Karpas-422 (cell line): ENCODE measurements at regions not wholly inside any gene's neighbourhood (a gene's known extent, or its start where the extent isn't known, plus 50 kb on each side); places are given as distances from the start of the nearest gene placed in this dataset.

Experiments used
- DNase-seq: peaks from one replicate; pipeline ENCODE4 v3.0.0-alpha.2; 2015
- H2AFZ ChIP-seq: fragments of 200-600 bp; sonication (generic); 2 replicates; pipeline ENCODE4 v1.6.1; 2014; ENCODE audit warnings: antibody characterized with exemption, low read length, mixed read lengths
- H3K27ac ChIP-seq: fragments of 200-600 bp; sonication (generic); 2 replicates; pipeline ENCODE4 v1.5.1; 2014; ENCODE audit warnings: mild to moderate bottlenecking, low read length, moderate library complexity
- H3K27me3 ChIP-seq: fragments of 200-600 bp; sonication (generic); 2 replicates; pipeline ENCODE4 v1.6.1; 2014; ENCODE audit warnings: low read length, mixed read lengths
- H3K36me3 ChIP-seq: fragments of 200-600 bp; sonication (generic); 2 replicates; pipeline ENCODE4 v1.6.1; 2014; ENCODE audit warnings: low read length, mixed read lengths; ENCODE audit not compliant: insufficient read depth
- H3K4me1 ChIP-seq: fragments of 200-600 bp; sonication (generic); 2 replicates; pipeline ENCODE4 v1.6.1; 2014; ENCODE audit warnings: mild to moderate bottlenecking, low read length, mixed read lengths
- H3K4me2 ChIP-seq: fragments of 200-600 bp; sonication (generic); 2 replicates; pipeline ENCODE4 v1.6.1; 2014; ENCODE audit warnings: low read length, low read depth, mild to moderate bottlenecking; ENCODE audit not compliant: poor library complexity, severe bottlenecking
- H3K4me3 ChIP-seq: fragments of 200-600 bp; sonication (generic); 2 replicates; pipeline ENCODE4 v1.5.1; 2014; ENCODE audit warnings: mild to moderate bottlenecking, antibody characterized with exemption, low read length, mixed read lengths
- H3K79me2 ChIP-seq: fragments of 200-600 bp; sonication (generic); 2 replicates; pipeline ENCODE4 v1.6.1; 2014; ENCODE audit warnings: mild to moderate bottlenecking, low read length, mixed read lengths
- H3K9ac ChIP-seq: fragments of 200-600 bp; sonication (generic); 2 replicates; pipeline ENCODE4 v1.6.0; 2014; ENCODE audit warnings: low read length
- H3K9me2 ChIP-seq: fragments of 200-600 bp; sonication (generic), shearing (Covaris generic); replicated peaks from 2 replicates; pipeline ENCODE4 v1.6.0; 2014; ENCODE audit warnings: mild to moderate bottlenecking, low read length, moderate library complexity; ENCODE audit not compliant: insufficient read depth
- H3K9me3 ChIP-seq: fragments of 300-700, 200-600 bp; sonication (generic); 2 replicates; pipeline ENCODE4 v1.6.1; 2014; ENCODE audit warnings: low read length, mixed read lengths
- H4K20me1 ChIP-seq: fragments of 200-600 bp; sonication (generic); 2 replicates; pipeline ENCODE4 v1.6.1; 2014; ENCODE audit warnings: mild to moderate bottlenecking, antibody characterized with exemption, low read length, low read depth; ENCODE audit not compliant: insufficient read depth

GRCh38 chr5:106417163-106417562, 1253.6 kb downstream of the EFNA5 start:
- H3K4me1 ChIP-seq = no peaks in the 10 kb centered on the region
- H2AFZ ChIP-seq = no peak overlapping the region
- peaks cover 31% of the 10 kb centered on the region for H3K9me3 ChIP-seq
- no peaks in the 10 kb centered on the region for H3K79me2 ChIP-seq
- DNase-seq = no peak
- no peak overlapping the region for H3K27ac ChIP-seq
- no peaks in the 10 kb centered on the region for H3K9me2 ChIP-seq
- H3K4me2 ChIP-seq = no peak overlapping the region
- H4K20me1 ChIP-seq = no peaks in the 10 kb centered on the region
- H3K27me3 ChIP-seq = no peaks in the 10 kb centered on the region
- H3K36me3 ChIP-seq = no peaks in the 10 kb centered on the region
- no peak overlapping the region for H3K9ac ChIP-seq
- no peak overlapping the region for H3K4me3 ChIP-seq

GRCh38 chr5:106415541-106415940, 1255.2 kb downstream of the EFNA5 start:
- Histone ChIP-seq H3K27ac (no peak overlapping the region), H2AFZ (no peak overlapping the region), H3K9me3 (peaks cover 26% of the 10 kb centered on the region), H3K4me3 (no peak overlapping the region), H3K9me2 (no peaks in the 10 kb centered on the region), H4K20me1 (no peaks in the 10 kb centered on the region), H3K27me3 (no peaks in the 10 kb centered on the region), H3K4me1 (no peaks in the 10 kb centered on the region), H3K9ac (no peak overlapping the region), H3K4me2 (no peak overlapping the region), H3K79me2 (no peaks in the 10 kb centered on the region), H3K36me3 (no peaks in the 10 kb centered on the region)
- no peak for DNase-seq

- no peaks in the 10 kb centered on the region for H3K36me3 ChIP-seq
- H3K27me3 ChIP-seq = no peaks in the 10 kb centered on the region
- peaks cover 23% of the 10 kb centered on the region for H3K9me3 ChIP-seq
- no peak overlapping the region for H2AFZ ChIP-seq
- no peaks in the 10 kb centered on the region for H3K79me2 ChIP-seq
- no peak overlapping the region for H3K4me3 ChIP-seq
- H3K4me1 ChIP-seq = no peaks in the 10 kb centered on the region
- no peak overlapping the region for H3K4me2 ChIP-seq
- H3K27ac ChIP-seq = no peak overlapping the region
- no peaks in the 10 kb centered on the region for H4K20me1 ChIP-seq
- H3K9me2 ChIP-seq = no peaks in the 10 kb centered on the region
- no peak overlapping the region for H3K9ac ChIP-seq
- DNase-seq = no peak
Measured at GRCh38 chr5:106414342-106414741, 1256.4 kb downstream of the EFNA5 start.

GRCh38 chr5:106412606-106413005, 1258.1 kb downstream of the EFNA5 start:
- Histone ChIP-seq H3K4me2 (no peak overlapping the region), H3K36me3 (no peaks in the 10 kb centered on the region), H3K9ac (no peak overlapping the region), H4K20me1 (no peaks in the 10 kb centered on the region), H3K4me3 (no peak overlapping the region), H3K27ac (no peak overlapping the region), H2AFZ (no peak overlapping the region), H3K4me1 (no peaks in the 10 kb centered on the region), H3K9me2 (no peaks in the 10 kb centered on the region), H3K27me3 (no peaks in the 10 kb centered on the region), H3K9me3 (peaks cover 15% of the 10 kb centered on the region), H3K79me2 (no peaks in the 10 kb centered on the region)
- DNase-seq = no peak

GRCh38 chr5:106408570-106408969, 1262.2 kb downstream of the EFNA5 start:
- no peak for DNase-seq
- no peaks in the 10 kb centered on the region for H3K27me3 ChIP-seq
- H2AFZ ChIP-seq = no peak overlapping the region
- no peaks in the 10 kb centered on the region for H3K36me3 ChIP-seq
- no peaks in the 10 kb centered on the region for H4K20me1 ChIP-seq
- no peak overlapping the region for H3K4me2 ChIP-seq
- no peaks in the 10 kb centered on the region for H3K79me2 ChIP-seq
- H3K27ac ChIP-seq = no peak overlapping the region
- no peak overlapping the region for H3K4me3 ChIP-seq
- H3K9ac ChIP-seq = no peak overlapping the region
- no peaks in the 10 kb centered on the region for H3K4me1 ChIP-seq
- H3K9me2 ChIP-seq = no peaks in the 10 kb centered on the region
- peaks cover 34% of the 10 kb centered on the region for H3K9me3 ChIP-seq

GRCh38 chr5:106408141-106408540, 1262.6 kb downstream of the EFNA5 start:
- Histone ChIP-seq H3K36me3 (no peaks in the 10 kb centered on the region), H4K20me1 (no peaks in the 10 kb centered on the region)
- DNase-seq = no peak

GRCh38 chr5:106401561-106401960, 1269.2 kb downstream of the EFNA5 start:
- no peak overlapping the region for H3K27ac ChIP-seq
- H3K27me3 ChIP-seq = no peaks in the 10 kb centered on the region
- no peaks in the 10 kb centered on the region for H3K9me2 ChIP-seq
- no peaks in the 10 kb centered on the region for H3K36me3 ChIP-seq
- H3K4me2 ChIP-seq = no peak overlapping the region
- peaks cover 35% of the 10 kb centered on the region for H3K9me3 ChIP-seq
- no peaks in the 10 kb centered on the region for H4K20me1 ChIP-seq
- H3K4me3 ChIP-seq = no peak overlapping the region
- H2AFZ ChIP-seq = no peak overlapping the region
- no peaks in the 10 kb centered on the region for H3K79me2 ChIP-seq
- H3K9ac ChIP-seq = no peak overlapping the region
- DNase-seq = no peak
- no peaks in the 10 kb centered on the region for H3K4me1 ChIP-seq

More at GRCh38 chr5:106408141-106408540, 1262.6 kb downstream of the EFNA5 start:
- Histone ChIP-seq H3K9me2 (no peaks in the 10 kb centered on the region), H3K79me2 (no peaks in the 10 kb centered on the region), H2AFZ (no peak overlapping the region), H3K27ac (no peak overlapping the region), H3K4me2 (no peak overlapping the region), H3K27me3 (no peaks in the 10 kb centered on the region), H3K9ac (no peak overlapping the region), H3K4me1 (no peaks in the 10 kb centered on the region), H3K9me3 (peaks cover 34% of the 10 kb centered on the region), H3K4me3 (no peak overlapping the region)

- Histone ChIP-seq H3K4me1 (no peaks in the 10 kb centered on the region), H3K9ac (no peak overlapping the region), H4K20me1 (no peaks in the 10 kb centered on the region), H3K79me2 (no peaks in the 10 kb centered on the region), H3K9me3 (peaks cover 28% of the 10 kb centered on the region), H3K4me3 (no peak overlapping the region), H3K9me2 (no peaks in the 10 kb centered on the region), H2AFZ (no peak overlapping the region), H3K27me3 (no peaks in the 10 kb centered on the region), H3K4me2 (no peak overlapping the region), H3K36me3 (no peaks in the 10 kb centered on the region), H3K27ac (no peak overlapping the region)
- no peak for DNase-seq
Measured at GRCh38 chr5:106399391-106399790, 1271.3 kb downstream of the EFNA5 start.

GRCh38 chr5:106397700-106398099, 1273.0 kb downstream of the EFNA5 start:
- no peak overlapping the region for H3K27ac ChIP-seq
- H3K27me3 ChIP-seq = no peaks in the 10 kb centered on the region
- no peak overlapping the region for H3K4me3 ChIP-seq
- no peak overlapping the region for H3K9ac ChIP-seq
- peaks cover 26% of the 10 kb centered on the region for H3K9me3 ChIP-seq
- DNase-seq = no peak
- H3K4me1 ChIP-seq = no peaks in the 10 kb centered on the region
- H3K79me2 ChIP-seq = no peaks in the 10 kb centered on the region
- no peaks in the 10 kb centered on the region for H4K20me1 ChIP-seq
- no peaks in the 10 kb centered on the region for H3K9me2 ChIP-seq
- no peak overlapping the region for H3K4me2 ChIP-seq
- no peak overlapping the region for H2AFZ ChIP-seq
- H3K36me3 ChIP-seq = no peaks in the 10 kb centered on the region
